GM23338 (cell line): ENCODE measurements at regions not wholly inside any gene's neighbourhood (a gene's known extent, or its start where the extent isn't known, plus 50 kb on each side); places are given as distances from the start of the nearest gene placed in this dataset.

Experiments
- CREB1 ChIP-seq: fragments of 250-450 bp; sonication (Bioruptor Pico); IDR thresholded peaks from 2 replicates; pipeline ENCODE4 v1.5.0; 2020; ENCODE audit warnings: low read depth, mild to moderate bottlenecking, moderate library complexity
- CTCF ChIP-seq, 2 experiments: fragments of 200-600 bp in 1 of 2; sonication (generic) in 1 of 2; conservative IDR thresholded peaks; 2 replicates each; pipeline versions ENCODE4 v1.5.1 to v1.6.1; 2016 to 2017; ENCODE audit warnings: antibody characterized with exemption in 2 of 2, low read depth in 2 of 2, mild to moderate bottlenecking in 2 of 2, moderate library complexity in 1 of 2
- EZH2phosphoT487 ChIP-seq: fragments of 200-600 bp; sonication (generic); IDR thresholded peaks from one replicate; pipeline ENCODE4 v1.8.1; 2018; ENCODE audit warnings: antibody characterized with exemption; ENCODE audit not compliant: unreplicated experiment
- ZNF114 ChIP-seq: fragments of 250-450 bp; sonication (Bioruptor Pico); IDR thresholded peaks from 2 replicates; pipeline ENCODE4 v1.5.0; 2020; ENCODE audit warnings: mild to moderate bottlenecking, moderate library complexity
- ZNF331 ChIP-seq: fragments of 250-450 bp; sonication (Bioruptor Pico); IDR thresholded peaks from 2 replicates; pipeline ENCODE4 v1.5.0; 2020; ENCODE audit warnings: low read depth, mild to moderate bottlenecking, moderate library complexity
- TF ChIP-seq, protein P1 (sequence below): fragments of 250-450 bp; sonication (Bioruptor Pico); IDR thresholded peaks from 2 replicates; pipeline ENCODE4 v1.5.0; 2020; ENCODE audit warnings: mild to moderate bottlenecking, moderate library complexity

DNA sequence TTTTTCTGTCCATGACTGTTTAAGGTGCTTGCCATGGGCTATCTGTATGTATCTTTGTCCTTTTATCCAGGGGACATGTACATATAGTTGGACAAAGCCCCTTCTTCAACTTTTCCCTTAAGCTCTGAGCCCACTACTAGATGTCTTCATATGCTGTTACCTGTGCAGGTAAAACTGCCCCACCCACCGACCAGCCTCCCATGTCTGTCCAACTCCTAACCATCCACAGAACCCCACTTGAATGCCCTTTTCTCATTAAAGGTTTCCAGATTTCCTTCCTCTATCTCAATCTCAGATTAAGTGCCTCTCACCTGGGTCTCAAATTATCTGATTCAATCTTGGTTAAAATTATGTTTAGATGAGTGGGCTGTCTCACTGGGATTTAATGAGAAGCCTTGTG, 136.3 kb downstream of the RNASET2 start:
- no peak for TF ChIP-seq CTCF (conservative IDR thresholded peaks at IDR 0.05; ENCODE audit: low read depth in 2 of 2)
- TF ChIP-seq ZNF331 (CRISPR knock-in tag): no peak
- no peak for TF ChIP-seq CREB1 (CRISPR knock-in tag)
- TF ChIP-seq EZH2phosphoT487: no peak
- TF ChIP-seq, protein P1, sequence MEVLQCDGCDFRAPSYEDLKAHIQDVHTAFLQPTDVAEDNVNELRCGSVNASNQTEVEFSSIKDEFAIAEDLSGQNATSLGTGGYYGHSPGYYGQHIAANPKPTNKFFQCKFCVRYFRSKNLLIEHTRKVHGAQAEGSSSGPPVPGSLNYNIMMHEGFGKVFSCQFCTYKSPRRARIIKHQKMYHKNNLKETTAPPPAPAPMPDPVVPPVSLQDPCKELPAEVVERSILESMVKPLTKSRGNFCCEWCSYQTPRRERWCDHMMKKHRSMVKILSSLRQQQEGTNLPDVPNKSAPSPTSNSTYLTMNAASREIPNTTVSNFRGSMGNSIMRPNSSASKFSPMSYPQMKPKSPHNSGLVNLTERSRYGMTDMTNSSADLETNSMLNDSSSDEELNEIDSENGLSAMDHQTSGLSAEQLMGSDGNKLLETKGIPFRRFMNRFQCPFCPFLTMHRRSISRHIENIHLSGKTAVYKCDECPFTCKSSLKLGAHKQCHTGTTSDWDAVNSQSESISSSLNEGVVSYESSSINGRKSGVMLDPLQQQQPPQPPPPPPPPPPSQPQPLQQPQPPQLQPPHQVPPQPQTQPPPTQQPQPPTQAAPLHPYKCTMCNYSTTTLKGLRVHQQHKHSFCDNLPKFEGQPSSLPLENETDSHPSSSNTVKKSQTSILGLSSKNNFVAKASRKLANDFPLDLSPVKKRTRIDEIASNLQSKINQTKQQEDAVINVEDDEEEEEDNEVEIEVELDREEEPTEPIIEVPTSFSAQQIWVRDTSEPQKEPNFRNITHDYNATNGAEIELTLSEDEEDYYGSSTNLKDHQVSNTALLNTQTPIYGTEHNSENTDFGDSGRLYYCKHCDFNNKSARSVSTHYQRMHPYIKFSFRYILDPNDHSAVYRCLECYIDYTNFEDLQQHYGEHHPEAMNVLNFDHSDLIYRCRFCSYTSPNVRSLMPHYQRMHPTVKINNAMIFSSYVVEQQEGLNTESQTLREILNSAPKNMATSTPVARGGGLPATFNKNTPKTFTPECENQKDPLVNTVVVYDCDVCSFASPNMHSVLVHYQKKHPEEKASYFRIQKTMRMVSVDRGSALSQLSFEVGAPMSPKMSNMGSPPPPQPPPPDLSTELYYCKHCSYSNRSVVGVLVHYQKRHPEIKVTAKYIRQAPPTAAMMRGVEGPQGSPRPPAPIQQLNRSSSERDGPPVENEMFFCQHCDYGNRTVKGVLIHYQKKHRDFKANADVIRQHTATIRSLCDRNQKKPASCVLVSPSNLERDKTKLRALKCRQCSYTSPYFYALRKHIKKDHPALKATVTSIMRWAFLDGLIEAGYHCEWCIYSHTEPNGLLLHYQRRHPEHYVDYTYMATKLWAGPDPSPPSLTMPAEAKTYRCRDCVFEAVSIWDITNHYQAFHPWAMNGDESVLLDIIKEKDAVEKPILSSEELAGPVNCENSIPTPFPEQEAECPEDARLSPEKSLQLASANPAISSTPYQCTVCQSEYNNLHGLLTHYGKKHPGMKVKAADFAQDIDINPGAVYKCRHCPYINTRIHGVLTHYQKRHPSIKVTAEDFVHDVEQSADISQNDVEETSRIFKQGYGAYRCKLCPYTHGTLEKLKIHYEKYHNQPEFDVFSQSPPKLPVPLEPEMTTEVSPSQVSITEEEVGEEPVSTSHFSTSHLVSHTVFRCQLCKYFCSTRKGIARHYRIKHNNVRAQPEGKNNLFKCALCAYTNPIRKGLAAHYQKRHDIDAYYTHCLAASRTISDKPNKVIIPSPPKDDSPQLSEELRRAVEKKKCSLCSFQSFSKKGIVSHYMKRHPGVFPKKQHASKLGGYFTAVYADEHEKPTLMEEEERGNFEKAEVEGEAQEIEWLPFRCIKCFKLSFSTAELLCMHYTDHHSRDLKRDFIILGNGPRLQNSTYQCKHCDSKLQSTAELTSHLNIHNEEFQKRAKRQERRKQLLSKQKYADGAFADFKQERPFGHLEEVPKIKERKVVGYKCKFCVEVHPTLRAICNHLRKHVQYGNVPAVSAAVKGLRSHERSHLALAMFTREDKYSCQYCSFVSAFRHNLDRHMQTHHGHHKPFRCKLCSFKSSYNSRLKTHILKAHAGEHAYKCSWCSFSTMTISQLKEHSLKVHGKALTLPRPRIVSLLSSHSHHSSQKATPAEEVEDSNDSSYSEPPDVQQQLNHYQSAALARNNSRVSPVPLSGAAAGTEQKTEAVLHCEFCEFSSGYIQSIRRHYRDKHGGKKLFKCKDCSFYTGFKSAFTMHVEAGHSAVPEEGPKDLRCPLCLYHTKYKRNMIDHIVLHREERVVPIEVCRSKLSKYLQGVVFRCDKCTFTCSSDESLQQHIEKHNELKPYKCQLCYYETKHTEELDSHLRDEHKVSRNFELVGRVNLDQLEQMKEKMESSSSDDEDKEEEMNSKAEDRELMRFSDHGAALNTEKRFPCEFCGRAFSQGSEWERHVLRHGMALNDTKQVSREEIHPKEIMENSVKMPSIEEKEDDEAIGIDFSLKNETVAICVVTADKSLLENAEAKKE (CRISPR knock-in tag): no peak
- no peak for TF ChIP-seq ZNF114 (CRISPR knock-in tag)
